SU-DHL-6 (cell line): ENCODE measurements at regions not wholly inside any gene's neighbourhood (a gene's known extent, or its start where the extent isn't known, plus 50 kb on each side); places are given as distances from the start of the nearest gene placed in this dataset.

ENCODE experiments used
- CTCF ChIP-seq: fragments of 200-600 bp; sonication (generic); IDR thresholded peaks from one replicate; pipeline ENCODE4 v1.5.1; 2017; ENCODE audit warnings: antibody characterized with exemption, mild to moderate bottlenecking, low read length, moderate library complexity; ENCODE audit not compliant: insufficient read depth, poor library complexity, severe bottlenecking
- EZH2phosphoT487 ChIP-seq: fragments of 200-600 bp; sonication (generic), shearing (Covaris generic); conservative IDR thresholded peaks from 2 replicates; pipeline ENCODE4 v1.6.1; 2018; ENCODE audit warnings: mild to moderate bottlenecking, antibody characterized with exemption, low read length, moderate library complexity, mixed read lengths

GRCh38 chr13:97884707-97885468 is 68.6 kb upstream of the IPO5 start:
- no peak for TF ChIP-seq EZH2phosphoT487
- no peak for TF ChIP-seq CTCF
